Neural progenitor cell (in vitro differentiated cells): ENCODE measurements at regions not wholly inside any gene's neighbourhood (a gene's known extent, or its start where the extent isn't known, plus 50 kb on each side); places are given as distances from the start of the nearest gene placed in this dataset.

Experiments
- DNase-seq: peaks from one replicate; pipeline ENCODE4 v3.0.0-alpha.2; 2016; ENCODE audit warnings: low spot score
- H2AFZ ChIP-seq: fragments of 200-600 bp; sonication (generic); replicated peaks from 2 replicates; pipeline ENCODE4 v1.6.1; 2016; ENCODE audit warnings: antibody characterized with exemption
- H3F3A ChIP-seq: fragments of 200-600 bp; sonication (generic); 2 replicates; pipeline ENCODE4 v1.6.1; 2016; ENCODE audit warnings: antibody characterized with exemption, low read depth
- H3K27ac ChIP-seq: fragments of 200-600 bp; sonication (generic); 2 replicates; pipeline ENCODE4 v1.5.1; 2016; ENCODE audit warnings: mild to moderate bottlenecking
- H3K27me3 ChIP-seq: fragments of 200-600 bp; sonication (generic); 2 replicates; pipeline ENCODE4 v1.6.1; 2016; ENCODE audit warnings: mild to moderate bottlenecking, moderate library complexity
- H3K36me3 ChIP-seq: fragments of 200-600 bp; sonication (generic); 2 replicates; pipeline ENCODE4 v1.5.1; 2016
- H3K4me1 ChIP-seq: fragments of 200-600 bp; sonication (generic); 2 replicates; pipeline ENCODE4 v1.6.1; 2016; ENCODE audit warnings: mixed run types
- H3K4me2 ChIP-seq: fragments of 200-600 bp; sonication (generic); 2 replicates; pipeline ENCODE4 v1.6.1; 2016
- H3K4me3 ChIP-seq: fragments of 200-600 bp; sonication (generic); 2 replicates; pipeline ENCODE4 v1.5.1; 2016
- H3K79me2 ChIP-seq: fragments of 200-600 bp; sonication (generic); 2 replicates; pipeline ENCODE4 v1.6.1; 2016; ENCODE audit warnings: low read depth
- H3K9ac ChIP-seq: fragments of 200-600 bp; sonication (generic); 2 replicates; pipeline ENCODE4 v1.6.1; 2016
- H3K9me3 ChIP-seq: fragments of 200-600 bp; sonication (generic); 2 replicates; pipeline ENCODE4 v1.5.1; 2016; ENCODE audit warnings: low read depth
- H4K20me1 ChIP-seq: fragments of 200-600 bp; sonication (generic); 2 replicates; pipeline ENCODE4 v1.6.1; 2016; ENCODE audit warnings: low read depth
- H3K27ac Mint-ChIP-seq: 3 replicates; pipeline ENCODE4 v1.8.0; 2021; ENCODE audit warnings: mixed read lengths
- H3K27me3 Mint-ChIP-seq: 2 replicates; pipeline ENCODE4 v1.8.0; 2022; ENCODE audit warnings: low read depth, mild to moderate bottlenecking, inconsistent platforms, moderate library complexity, mixed read lengths; ENCODE audit not compliant: insufficient read depth
- H3K36me3 Mint-ChIP-seq: 3 replicates; pipeline ENCODE4 v1.8.0; 2021; ENCODE audit warnings: mixed read lengths
- H3K4me1 Mint-ChIP-seq: 3 replicates; pipeline ENCODE4 v1.8.0; 2021; ENCODE audit warnings: mixed read lengths
- H3K4me3 Mint-ChIP-seq: 3 replicates; pipeline ENCODE4 v1.8.0; 2021; ENCODE audit warnings: mild to moderate bottlenecking, moderate library complexity, mixed read lengths
- H3K9me3 Mint-ChIP-seq: 3 replicates; pipeline ENCODE4 v1.8.0; 2020; ENCODE audit warnings: mixed read lengths
- EZH2 ChIP-seq: fragments of 200-600 bp; sonication (generic); IDR thresholded peaks from 2 replicates; pipeline ENCODE4 v1.6.1; 2017; ENCODE audit warnings: antibody characterized with exemption, mild to moderate bottlenecking, moderate library complexity
- EZH2phosphoT487 ChIP-seq: fragments of 200-600 bp; sonication (generic); IDR thresholded peaks from 2 replicates; pipeline ENCODE4 v1.6.1; 2017; ENCODE audit warnings: antibody characterized with exemption
- TF ChIP-seq, protein P1 (sequence below): fragments of 200-600 bp; sonication (generic); IDR thresholded peaks from 2 replicates; pipeline ENCODE4 v1.5.1; 2017; ENCODE audit warnings: antibody characterized with exemption, mild to moderate bottlenecking

- no peak overlapping the region for H3K4me2 ChIP-seq
- H3K36me3 ChIP-seq = no peaks in the 10 kb centered on the region
- H3K4me3 ChIP-seq = no peak overlapping the region
- no peaks in the 10 kb centered on the region for H3F3A ChIP-seq
- no peak for TF ChIP-seq EZH2
- TF ChIP-seq EZH2phosphoT487 = no peak
- TF ChIP-seq, protein P1, sequence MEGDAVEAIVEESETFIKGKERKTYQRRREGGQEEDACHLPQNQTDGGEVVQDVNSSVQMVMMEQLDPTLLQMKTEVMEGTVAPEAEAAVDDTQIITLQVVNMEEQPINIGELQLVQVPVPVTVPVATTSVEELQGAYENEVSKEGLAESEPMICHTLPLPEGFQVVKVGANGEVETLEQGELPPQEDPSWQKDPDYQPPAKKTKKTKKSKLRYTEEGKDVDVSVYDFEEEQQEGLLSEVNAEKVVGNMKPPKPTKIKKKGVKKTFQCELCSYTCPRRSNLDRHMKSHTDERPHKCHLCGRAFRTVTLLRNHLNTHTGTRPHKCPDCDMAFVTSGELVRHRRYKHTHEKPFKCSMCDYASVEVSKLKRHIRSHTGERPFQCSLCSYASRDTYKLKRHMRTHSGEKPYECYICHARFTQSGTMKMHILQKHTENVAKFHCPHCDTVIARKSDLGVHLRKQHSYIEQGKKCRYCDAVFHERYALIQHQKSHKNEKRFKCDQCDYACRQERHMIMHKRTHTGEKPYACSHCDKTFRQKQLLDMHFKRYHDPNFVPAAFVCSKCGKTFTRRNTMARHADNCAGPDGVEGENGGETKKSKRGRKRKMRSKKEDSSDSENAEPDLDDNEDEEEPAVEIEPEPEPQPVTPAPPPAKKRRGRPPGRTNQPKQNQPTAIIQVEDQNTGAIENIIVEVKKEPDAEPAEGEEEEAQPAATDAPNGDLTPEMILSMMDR = no peak
- no peaks in the 10 kb centered on the region for H3K9me3 Mint-ChIP-seq
- no peak overlapping the region for H3K4me3 Mint-ChIP-seq
- no peak overlapping the region for H3K9ac ChIP-seq
- H3K4me1 Mint-ChIP-seq = no peaks in the 10 kb centered on the region
- H3K4me1 ChIP-seq = no peaks in the 10 kb centered on the region
- peaks cover 24% of the 10 kb centered on the region for H3K27me3 Mint-ChIP-seq
- H2AFZ ChIP-seq = no peak overlapping the region
- no peak overlapping the region for H3K27ac Mint-ChIP-seq
- no peaks in the 10 kb centered on the region for H3K79me2 ChIP-seq
- no peak overlapping the region for H3K27ac ChIP-seq
- H3K36me3 Mint-ChIP-seq = no peaks in the 10 kb centered on the region
- no peaks in the 10 kb centered on the region for H3K9me3 ChIP-seq
- no peak for DNase-seq
- peaks cover 2% of the 10 kb centered on the region for H4K20me1 ChIP-seq
- H3K27me3 ChIP-seq = no peaks in the 10 kb centered on the region
Observed at GRCh38 chr12:108462686-108463085, 52.4 kb upstream of the FICD start.

- Histone ChIP-seq H3K27me3 (no peaks in the 10 kb centered on the region), H3K9ac (no peak overlapping the region), H3K4me1 (no peaks in the 10 kb centered on the region), H3K9me3 (no peaks in the 10 kb centered on the region), H3F3A (no peaks in the 10 kb centered on the region), H2AFZ (no peak overlapping the region), H3K4me3 (no peak overlapping the region), H3K79me2 (no peaks in the 10 kb centered on the region), H4K20me1 (no peaks in the 10 kb centered on the region), H3K4me2 (no peak overlapping the region), H3K27ac (no peak overlapping the region), H3K36me3 (no peaks in the 10 kb centered on the region)
- H3K27me3 Mint-ChIP-seq = peaks cover 17% of the 10 kb centered on the region
- H3K9me3 Mint-ChIP-seq = no peaks in the 10 kb centered on the region
- H3K4me3 Mint-ChIP-seq = no peak overlapping the region
- DNase-seq = no peak
- TF ChIP-seq EZH2 (no peak), EZH2phosphoT487 (no peak)
- TF ChIP-seq, protein P1 = no peak
- no peak overlapping the region for H3K27ac Mint-ChIP-seq
- H3K4me1 Mint-ChIP-seq = peaks cover 6% of the 10 kb centered on the region
- H3K36me3 Mint-ChIP-seq = no peaks in the 10 kb centered on the region
Observed at GRCh38 chr12:108461058-108461660, 53.9 kb upstream of the FICD start.

- Histone ChIP-seq H3K27ac (no peak overlapping the region), H3K9me3 (no peaks in the 10 kb centered on the region), H3K4me1 (no peaks in the 10 kb centered on the region), H3K4me3 (no peak overlapping the region), H3K36me3 (no peaks in the 10 kb centered on the region), H3K4me2 (no peak overlapping the region), H3F3A (no peaks in the 10 kb centered on the region), H3K79me2 (no peaks in the 10 kb centered on the region), H3K27me3 (no peaks in the 10 kb centered on the region), H4K20me1 (no peaks in the 10 kb centered on the region), H3K9ac (no peak overlapping the region), H2AFZ (no peak overlapping the region)
- TF ChIP-seq, protein P1 = no peak
- no peak for TF ChIP-seq EZH2
- no peak for TF ChIP-seq EZH2phosphoT487
- H3K4me3 Mint-ChIP-seq = no peak overlapping the region
- peaks cover 6% of the 10 kb centered on the region for H3K4me1 Mint-ChIP-seq
- no peaks in the 10 kb centered on the region for H3K36me3 Mint-ChIP-seq
- peaks cover 11% of the 10 kb centered on the region for H3K27me3 Mint-ChIP-seq
- DNase-seq = no peak
- no peaks in the 10 kb centered on the region for H3K9me3 Mint-ChIP-seq
- H3K27ac Mint-ChIP-seq = no peak overlapping the region
Observed at GRCh38 chr12:108459149-108459548, 55.9 kb upstream of the FICD start.
